HG02840 (cell line): ENCODE measurements at regions not wholly inside any gene's neighbourhood (a gene's known extent, or its start where the extent isn't known, plus 50 kb on each side); places are given as distances from the start of the nearest gene placed in this dataset.

ENCODE experiments used
- ATAC-seq: cut with Tn5 transposase; IDR thresholded peaks from one replicate; pipeline ENCODE4 v1.9.1; 2021; ENCODE audit warnings: mild to moderate bottlenecking, moderate library complexity, moderate number of reproducible peaks; ENCODE audit not compliant: unreplicated experiment, low FRiP score

- ATAC-seq: no peak
Observed at GRCh38 chr3:6571448-6571847, 289.5 kb upstream of the GRM7 start.

- ATAC-seq: no peak
Observed at GRCh38 chr3:6577584-6577983, 283.3 kb upstream of the GRM7 start.

- ATAC-seq: no peak
Observed at GRCh38 chr3:6578526-6578925, 282.4 kb upstream of the GRM7 start.

- ATAC-seq: no peak
Observed at GRCh38 chr3:6580808-6581207, 280.1 kb upstream of the GRM7 start.

- ATAC-seq: no peak
Observed at GRCh38 chr3:6585360-6585759, 275.6 kb upstream of the GRM7 start.

GRCh38 chr3:6600237-6600636 lies 260.7 kb upstream of the GRM7 start:
- ATAC-seq: no peak

GRCh38 chr3:6601374-6601773 lies 259.5 kb upstream of the GRM7 start:
- no peak for ATAC-seq

GRCh38 chr3:6602329-6602728 lies 258.6 kb upstream of the GRM7 start:
- no peak for ATAC-seq

- ATAC-seq: no peak
Observed at GRCh38 chr3:6605227-6605626, 255.7 kb upstream of the GRM7 start.

GRCh38 chr3:6608843-6609242 lies 252.1 kb upstream of the GRM7 start:
- ATAC-seq: no peak

- ATAC-seq: no peak
Observed at GRCh38 chr3:6612034-6612616, 248.8 kb upstream of the GRM7 start.

- no peak for ATAC-seq
Observed at GRCh38 chr3:6622260-6622659, 238.7 kb upstream of the GRM7 start.

- no peak for ATAC-seq
Observed at GRCh38 chr3:6622712-6623111, 238.2 kb upstream of the GRM7 start.

- ATAC-seq: no peak
Observed at GRCh38 chr3:6631376-6631775, 229.5 kb upstream of the GRM7 start.

- ATAC-seq: no peak
Observed at GRCh38 chr3:6640907-6641306, 220.0 kb upstream of the GRM7 start.

GRCh38 chr3:6644070-6644929 lies 216.6 kb upstream of the GRM7 start:
- no peak for ATAC-seq

GRCh38 chr3:6654670-6655069 lies 206.2 kb upstream of the GRM7 start:
- ATAC-seq: no peak

- ATAC-seq: no peak
Observed at GRCh38 chr3:6655275-6655674, 205.6 kb upstream of the GRM7 start.

GRCh38 chr3:6657591-6657990 lies 203.3 kb upstream of the GRM7 start:
- no peak for ATAC-seq

- ATAC-seq: no peak
Observed at GRCh38 chr3:6667354-6667753, 193.6 kb upstream of the GRM7 start.

GRCh38 chr3:6671363-6671762 lies 189.6 kb upstream of the GRM7 start:
- ATAC-seq: no peak

- no peak for ATAC-seq
Observed at GRCh38 chr3:6679510-6679909, 181.4 kb upstream of the GRM7 start.
